ENCODE measurements at regions not wholly inside any gene's neighbourhood (a gene's known extent, or its start where the extent isn't known, plus 50 kb on each side); places are given as distances from the start of the nearest gene placed in this dataset.

DNA sequence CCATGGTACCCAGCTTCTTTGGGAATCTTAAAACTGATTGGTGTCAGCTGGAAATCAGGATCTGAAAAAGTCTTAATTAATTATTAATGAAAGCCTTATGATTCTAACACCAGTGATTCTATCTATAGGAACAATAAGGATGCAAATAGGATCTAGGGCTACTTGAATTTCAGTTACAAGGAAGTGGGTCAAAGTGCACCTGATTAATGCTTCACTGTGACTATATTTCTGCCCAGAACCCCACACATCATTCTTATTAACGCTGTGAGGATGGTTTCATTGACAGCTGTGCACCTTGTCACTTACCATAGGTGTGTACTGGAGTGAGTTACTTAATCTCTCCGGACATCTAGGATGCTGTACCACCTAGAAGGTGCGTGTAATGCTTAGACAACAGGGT is 99.8 kb upstream of the ETV3 start:
- Histone ChIP-seq H3K36me3 (ENCODE audit: control insufficient read depth, insufficient read depth, low read length) (no peaks in the 10 kb centered on the region), H3K27me3 (ENCODE audit: control insufficient read depth, insufficient read depth, low read length) (no peaks in the 10 kb centered on the region), H2AFZ (ENCODE audit: low read length) (no peak overlapping the region), H3K27ac (ENCODE audit: insufficient read depth, low read length) (no peak overlapping the region), H3K4me2 (ENCODE audit: extremely low read depth, insufficient read depth, low read length) (no peak overlapping the region), H4K20me1 (ENCODE audit: control insufficient read depth, extremely low read depth, insufficient read depth, low read length) (no peaks in the 10 kb centered on the region), H3K79me2 (ENCODE audit: control insufficient read depth, insufficient read depth, low read length) (no peaks in the 10 kb centered on the region), H3K4me3 (replicated peaks in 1 of 4; ENCODE audit: control extremely low read depth in 1 of 4, insufficient read depth in 1 of 4, low read depth in 3 of 4, low read length in 4 of 4) (no peak overlapping the region), H3K4me1 (ENCODE audit: control insufficient read depth, extremely low read depth, insufficient read depth, low read length) (no peaks in the 10 kb centered on the region), H3K9ac (ENCODE audit: insufficient read depth, low read length) (no peak overlapping the region), H3K9me3 (ENCODE audit: control insufficient read depth, insufficient read depth, low read depth, low read length) (no peaks in the 10 kb centered on the region)
- no peak for DNase-seq (ENCODE audit: low read depth in 2 of 2)
- TF ChIP-seq, protein P1, sequence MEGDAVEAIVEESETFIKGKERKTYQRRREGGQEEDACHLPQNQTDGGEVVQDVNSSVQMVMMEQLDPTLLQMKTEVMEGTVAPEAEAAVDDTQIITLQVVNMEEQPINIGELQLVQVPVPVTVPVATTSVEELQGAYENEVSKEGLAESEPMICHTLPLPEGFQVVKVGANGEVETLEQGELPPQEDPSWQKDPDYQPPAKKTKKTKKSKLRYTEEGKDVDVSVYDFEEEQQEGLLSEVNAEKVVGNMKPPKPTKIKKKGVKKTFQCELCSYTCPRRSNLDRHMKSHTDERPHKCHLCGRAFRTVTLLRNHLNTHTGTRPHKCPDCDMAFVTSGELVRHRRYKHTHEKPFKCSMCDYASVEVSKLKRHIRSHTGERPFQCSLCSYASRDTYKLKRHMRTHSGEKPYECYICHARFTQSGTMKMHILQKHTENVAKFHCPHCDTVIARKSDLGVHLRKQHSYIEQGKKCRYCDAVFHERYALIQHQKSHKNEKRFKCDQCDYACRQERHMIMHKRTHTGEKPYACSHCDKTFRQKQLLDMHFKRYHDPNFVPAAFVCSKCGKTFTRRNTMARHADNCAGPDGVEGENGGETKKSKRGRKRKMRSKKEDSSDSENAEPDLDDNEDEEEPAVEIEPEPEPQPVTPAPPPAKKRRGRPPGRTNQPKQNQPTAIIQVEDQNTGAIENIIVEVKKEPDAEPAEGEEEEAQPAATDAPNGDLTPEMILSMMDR (conservative IDR thresholded peaks at IDR 0.05 in 1 of 2, IDR thresholded peaks at IDR 0.05 in 1 of 2; ENCODE audit: low read depth in 1 of 2, low read length in 2 of 2) = no peak
- TF ChIP-seq EZH2 (IDR thresholded peaks at IDR 0.05; ENCODE audit: low read length, missing control alignments) = no peak

DNA sequence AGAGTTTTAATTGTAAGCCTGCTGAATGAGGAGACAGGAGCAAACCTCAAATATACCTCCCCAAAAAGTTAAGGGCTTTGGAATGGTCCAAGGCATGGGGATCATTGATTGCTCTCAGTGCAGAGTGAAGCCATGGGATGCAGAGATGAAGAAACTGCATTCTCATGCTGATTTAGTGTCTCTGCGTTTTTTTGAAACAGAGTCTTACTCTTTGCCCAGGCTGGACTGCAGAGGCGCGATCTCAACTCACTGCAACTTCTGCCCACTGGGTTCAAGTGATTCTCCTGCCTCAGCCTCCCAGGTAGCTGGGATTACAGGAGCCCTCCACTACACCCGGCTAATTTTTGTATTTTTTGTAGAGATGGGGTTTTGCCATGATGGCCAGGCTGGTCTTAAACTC is 99.3 kb upstream of the ETV3 start:
- no peak overlapping the region for H3K4me3 ChIP-seq (replicated peaks in 1 of 4; ENCODE audit: control extremely low read depth in 1 of 4, insufficient read depth in 1 of 4, low read depth in 3 of 4, low read length in 4 of 4)
- no peaks in the 10 kb centered on the region for H3K36me3 ChIP-seq (ENCODE audit: control insufficient read depth, insufficient read depth, low read length)
- H2AFZ ChIP-seq (ENCODE audit: low read length) = no peak overlapping the region
- H3K27ac ChIP-seq (ENCODE audit: insufficient read depth, low read length) = no peak overlapping the region
- no peaks in the 10 kb centered on the region for H3K27me3 ChIP-seq (ENCODE audit: control insufficient read depth, insufficient read depth, low read length)
- H3K4me1 ChIP-seq (ENCODE audit: control insufficient read depth, extremely low read depth, insufficient read depth, low read length) = no peaks in the 10 kb centered on the region
- no peak overlapping the region for H3K9ac ChIP-seq (ENCODE audit: insufficient read depth, low read length)
- no peak for DNase-seq (ENCODE audit: low read depth in 2 of 2)
- no peaks in the 10 kb centered on the region for H3K79me2 ChIP-seq (ENCODE audit: control insufficient read depth, insufficient read depth, low read length)
- no peaks in the 10 kb centered on the region for H3K9me3 ChIP-seq (ENCODE audit: control insufficient read depth, insufficient read depth, low read depth, low read length)
- TF ChIP-seq EZH2 (IDR thresholded peaks at IDR 0.05; ENCODE audit: low read length, missing control alignments) = no peak
- TF ChIP-seq, protein P1 (conservative IDR thresholded peaks at IDR 0.05 in 1 of 2, IDR thresholded peaks at IDR 0.05 in 1 of 2; ENCODE audit: low read depth in 1 of 2, low read length in 2 of 2) = no peak
- H4K20me1 ChIP-seq (ENCODE audit: control insufficient read depth, extremely low read depth, insufficient read depth, low read length) = no peaks in the 10 kb centered on the region
- no peak overlapping the region for H3K4me2 ChIP-seq (ENCODE audit: extremely low read depth, insufficient read depth, low read length)

DNA sequence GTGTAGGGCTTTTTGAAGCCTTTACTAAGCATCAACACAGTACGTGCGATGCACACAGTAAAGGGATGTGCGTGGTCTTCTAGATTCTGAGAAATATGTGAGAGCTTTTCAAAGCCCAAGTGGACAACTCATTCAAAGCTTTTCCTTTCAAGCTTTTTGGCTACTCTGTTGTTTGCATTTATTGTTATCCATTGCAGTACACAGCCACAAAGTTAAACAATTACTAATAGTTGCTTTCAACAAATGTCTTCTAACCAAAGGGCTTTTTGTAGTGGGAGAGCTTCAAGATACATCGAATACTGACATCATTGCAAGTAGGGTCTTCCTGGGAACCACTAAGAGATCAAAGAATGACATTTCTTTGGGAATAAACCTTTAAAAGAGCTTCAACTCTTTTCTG is 97.9 kb upstream of the ETV3 start:
- no peaks in the 10 kb centered on the region for H3K9me3 ChIP-seq (ENCODE audit: control insufficient read depth, insufficient read depth, low read depth, low read length)
- H3K9ac ChIP-seq (ENCODE audit: insufficient read depth, low read length) = no peak overlapping the region
- no peak overlapping the region for H3K27ac ChIP-seq (ENCODE audit: insufficient read depth, low read length)
- TF ChIP-seq, protein P1 (conservative IDR thresholded peaks at IDR 0.05 in 1 of 2, IDR thresholded peaks at IDR 0.05 in 1 of 2; ENCODE audit: low read depth in 1 of 2, low read length in 2 of 2) = no peak
- TF ChIP-seq EZH2 (IDR thresholded peaks at IDR 0.05; ENCODE audit: low read length, missing control alignments) = no peak
- H4K20me1 ChIP-seq (ENCODE audit: control insufficient read depth, extremely low read depth, insufficient read depth, low read length) = no peaks in the 10 kb centered on the region
- H3K36me3 ChIP-seq (ENCODE audit: control insufficient read depth, insufficient read depth, low read length) = no peaks in the 10 kb centered on the region
- no peak overlapping the region for H2AFZ ChIP-seq (ENCODE audit: low read length)
- H3K79me2 ChIP-seq (ENCODE audit: control insufficient read depth, insufficient read depth, low read length) = no peaks in the 10 kb centered on the region
- no peak overlapping the region for H3K4me2 ChIP-seq (ENCODE audit: extremely low read depth, insufficient read depth, low read length)
- H3K27me3 ChIP-seq (ENCODE audit: control insufficient read depth, insufficient read depth, low read length) = no peaks in the 10 kb centered on the region
- H3K4me1 ChIP-seq (ENCODE audit: control insufficient read depth, extremely low read depth, insufficient read depth, low read length) = no peaks in the 10 kb centered on the region
- no peak overlapping the region for H3K4me3 ChIP-seq (replicated peaks in 1 of 4; ENCODE audit: control extremely low read depth in 1 of 4, insufficient read depth in 1 of 4, low read depth in 3 of 4, low read length in 4 of 4)
- no peak for DNase-seq (ENCODE audit: low read depth in 2 of 2)

All from fibroblast of lung (primary cell).